Transverse colon (tissue), 3 donors: ENCODE measurements at regions not wholly inside any gene's neighbourhood (a gene's known extent, or its start where the extent isn't known, plus 50 kb on each side); places are given as distances from the start of the nearest gene placed in this dataset.

ENCODE experiments used
- EP300 ChIP-seq: sonication (generic); formaldehyde crosslinking; IDR thresholded peaks from one replicate; pipeline ENCODE4 v1.6.1; 2017; ENCODE audit warnings: antibody characterized with exemption, low read depth
- POLR2A ChIP-seq: fragments of 450-650 bp; IDR thresholded peaks from one replicate; pipeline ENCODE4 v1.6.1; 2016; ENCODE audit warnings: antibody characterized with exemption, mild to moderate bottlenecking, moderate library complexity
- TF ChIP-seq, protein P1 (sequence below), 5 experiments: fragments of 200-600 bp in 3 of 5; fragments of 450-650 bp in 2 of 5; sonication (generic) in 3 of 5; IDR thresholded peaks; 1 replicate in 2 of 5; 2 replicates in 3 of 5; pipeline ENCODE4 v1.5.1; 2016 to 2017; ENCODE audit warnings: antibody characterized with exemption in 5 of 5, inconsistent platforms in 3 of 5, mild to moderate bottlenecking in 2 of 5, moderate library complexity in 1 of 5

DNA sequence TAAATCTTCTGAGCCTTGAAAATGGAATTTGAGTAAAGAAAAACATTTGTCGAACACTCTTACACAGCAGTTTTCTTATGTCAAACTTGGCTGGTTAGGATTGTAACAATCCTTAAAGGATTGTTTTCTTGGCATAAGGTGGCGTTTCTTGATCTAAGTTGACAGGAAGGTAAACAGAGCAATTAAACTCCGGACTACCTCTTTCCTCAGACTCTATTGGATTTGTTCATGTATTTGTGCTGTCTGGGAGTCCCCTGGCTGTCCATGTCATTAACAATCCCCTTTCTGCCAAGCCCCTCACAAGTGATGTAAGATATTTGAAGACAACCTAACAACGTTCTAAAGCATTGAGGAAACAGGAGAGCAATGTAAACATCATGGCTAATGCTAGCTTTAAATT lies 222.5 kb upstream of the SNX19 start:
- TF ChIP-seq, protein P1, sequence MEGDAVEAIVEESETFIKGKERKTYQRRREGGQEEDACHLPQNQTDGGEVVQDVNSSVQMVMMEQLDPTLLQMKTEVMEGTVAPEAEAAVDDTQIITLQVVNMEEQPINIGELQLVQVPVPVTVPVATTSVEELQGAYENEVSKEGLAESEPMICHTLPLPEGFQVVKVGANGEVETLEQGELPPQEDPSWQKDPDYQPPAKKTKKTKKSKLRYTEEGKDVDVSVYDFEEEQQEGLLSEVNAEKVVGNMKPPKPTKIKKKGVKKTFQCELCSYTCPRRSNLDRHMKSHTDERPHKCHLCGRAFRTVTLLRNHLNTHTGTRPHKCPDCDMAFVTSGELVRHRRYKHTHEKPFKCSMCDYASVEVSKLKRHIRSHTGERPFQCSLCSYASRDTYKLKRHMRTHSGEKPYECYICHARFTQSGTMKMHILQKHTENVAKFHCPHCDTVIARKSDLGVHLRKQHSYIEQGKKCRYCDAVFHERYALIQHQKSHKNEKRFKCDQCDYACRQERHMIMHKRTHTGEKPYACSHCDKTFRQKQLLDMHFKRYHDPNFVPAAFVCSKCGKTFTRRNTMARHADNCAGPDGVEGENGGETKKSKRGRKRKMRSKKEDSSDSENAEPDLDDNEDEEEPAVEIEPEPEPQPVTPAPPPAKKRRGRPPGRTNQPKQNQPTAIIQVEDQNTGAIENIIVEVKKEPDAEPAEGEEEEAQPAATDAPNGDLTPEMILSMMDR (IDR thresholded peaks at IDR 0.05) = no peak
- TF ChIP-seq EP300 (no peak), POLR2A (no peak)
